NB4 (cell line): ENCODE measurements at regions not wholly inside any gene's neighbourhood (a gene's known extent, or its start where the extent isn't known, plus 50 kb on each side); places are given as distances from the start of the nearest gene placed in this dataset.

Experiments used
- DNase-seq: peaks from one replicate; pipeline ENCODE4 v3.0.0; 2010; ENCODE audit warnings: low read depth
- H3K4me3 ChIP-seq: one replicate; pipeline ENCODE4 v1.5.1; 2011; ENCODE audit warnings: mild to moderate bottlenecking, low read depth, low read length, moderate library complexity
- MYC ChIP-seq: IDR thresholded peaks from 2 replicates; pipeline ENCODE4 v1.6.1; 2011; ENCODE audit warnings: low read depth, low read length
- POLR2A ChIP-seq: IDR thresholded peaks from 2 replicates; pipeline ENCODE4 v1.6.1; 2011; ENCODE audit warnings: mild to moderate bottlenecking; ENCODE audit not compliant: insufficient read length; ENCODE audit errors: extremely low read depth
- TF ChIP-seq, protein P1 (sequence below): IDR thresholded peaks from one replicate; pipeline ENCODE4 v1.5.1; 2012; ENCODE audit warnings: low read depth, low read length
- TF ChIP-seq, protein P2 (sequence below): IDR thresholded peaks from 2 replicates; pipeline ENCODE4 v1.6.1; 2011; ENCODE audit warnings: low read depth, low read length

DNA sequence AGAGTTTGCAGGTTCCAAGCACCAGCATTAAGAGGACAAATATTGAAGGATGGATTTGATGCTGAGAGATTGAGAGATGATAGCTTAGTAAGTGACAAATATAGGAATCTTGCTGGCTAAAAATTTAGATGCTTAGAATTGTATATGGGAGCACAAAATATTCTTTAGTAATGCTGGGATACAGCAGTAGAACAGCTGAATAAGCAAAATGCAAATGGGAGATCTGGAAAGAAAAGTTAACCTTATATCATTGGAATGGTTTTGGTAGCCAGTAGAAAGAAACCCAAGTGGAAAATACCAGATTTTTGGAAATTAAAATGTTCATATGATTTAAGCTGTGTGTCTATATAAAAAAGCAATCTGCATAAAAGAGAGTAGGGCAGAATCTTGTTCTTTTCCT, 308.6 kb upstream of the CPEB2 start:
- H3K4me3 ChIP-seq, result no peak overlapping the region
- TF ChIP-seq POLR2A (no peak), MYC (no peak)
- TF ChIP-seq, protein P1, sequence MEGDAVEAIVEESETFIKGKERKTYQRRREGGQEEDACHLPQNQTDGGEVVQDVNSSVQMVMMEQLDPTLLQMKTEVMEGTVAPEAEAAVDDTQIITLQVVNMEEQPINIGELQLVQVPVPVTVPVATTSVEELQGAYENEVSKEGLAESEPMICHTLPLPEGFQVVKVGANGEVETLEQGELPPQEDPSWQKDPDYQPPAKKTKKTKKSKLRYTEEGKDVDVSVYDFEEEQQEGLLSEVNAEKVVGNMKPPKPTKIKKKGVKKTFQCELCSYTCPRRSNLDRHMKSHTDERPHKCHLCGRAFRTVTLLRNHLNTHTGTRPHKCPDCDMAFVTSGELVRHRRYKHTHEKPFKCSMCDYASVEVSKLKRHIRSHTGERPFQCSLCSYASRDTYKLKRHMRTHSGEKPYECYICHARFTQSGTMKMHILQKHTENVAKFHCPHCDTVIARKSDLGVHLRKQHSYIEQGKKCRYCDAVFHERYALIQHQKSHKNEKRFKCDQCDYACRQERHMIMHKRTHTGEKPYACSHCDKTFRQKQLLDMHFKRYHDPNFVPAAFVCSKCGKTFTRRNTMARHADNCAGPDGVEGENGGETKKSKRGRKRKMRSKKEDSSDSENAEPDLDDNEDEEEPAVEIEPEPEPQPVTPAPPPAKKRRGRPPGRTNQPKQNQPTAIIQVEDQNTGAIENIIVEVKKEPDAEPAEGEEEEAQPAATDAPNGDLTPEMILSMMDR, result no peak
- TF ChIP-seq, protein P2, sequence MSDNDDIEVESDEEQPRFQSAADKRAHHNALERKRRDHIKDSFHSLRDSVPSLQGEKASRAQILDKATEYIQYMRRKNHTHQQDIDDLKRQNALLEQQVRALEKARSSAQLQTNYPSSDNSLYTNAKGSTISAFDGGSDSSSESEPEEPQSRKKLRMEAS, result no peak
- DNase-seq, result no peak

DNA sequence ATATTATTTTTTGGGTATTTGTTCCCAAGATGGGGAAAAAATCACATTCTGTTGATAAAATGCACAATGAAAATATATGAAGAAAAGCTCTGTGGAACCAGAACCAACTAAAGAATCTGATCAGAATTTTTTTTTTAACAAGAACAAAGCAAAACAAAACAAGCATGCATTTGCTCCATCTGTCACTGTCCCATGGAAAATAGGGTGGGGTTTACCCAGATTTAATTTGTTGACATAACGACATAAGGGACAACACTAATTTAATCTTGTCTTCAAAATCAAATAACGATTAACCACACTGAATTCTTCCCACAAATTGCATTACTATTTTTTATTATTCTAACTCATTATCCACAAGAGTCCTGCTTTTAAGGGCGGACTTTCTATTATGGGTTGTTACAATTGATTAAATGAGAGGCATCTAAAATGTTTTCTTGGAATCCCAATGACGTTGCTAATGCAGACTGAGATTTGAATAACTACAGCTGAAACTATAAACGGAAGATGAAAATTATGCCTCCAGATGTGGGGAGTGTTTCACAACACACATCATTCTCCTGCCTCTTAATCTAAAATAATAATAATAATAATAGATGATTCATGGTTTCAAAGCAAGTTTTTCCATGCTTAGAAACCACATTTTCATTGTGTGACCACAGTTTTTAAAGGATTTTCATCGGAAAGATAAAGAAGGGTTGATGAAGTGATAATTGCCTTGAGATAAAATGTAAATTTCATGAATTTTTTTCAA, 307.0 kb upstream of the CPEB2 start:
- H3K4me3 ChIP-seq, result no peak overlapping the region
- TF ChIP-seq POLR2A (no peak), MYC (no peak)
- TF ChIP-seq, protein P1, result no peak
- DNase-seq, result no peak

DNA sequence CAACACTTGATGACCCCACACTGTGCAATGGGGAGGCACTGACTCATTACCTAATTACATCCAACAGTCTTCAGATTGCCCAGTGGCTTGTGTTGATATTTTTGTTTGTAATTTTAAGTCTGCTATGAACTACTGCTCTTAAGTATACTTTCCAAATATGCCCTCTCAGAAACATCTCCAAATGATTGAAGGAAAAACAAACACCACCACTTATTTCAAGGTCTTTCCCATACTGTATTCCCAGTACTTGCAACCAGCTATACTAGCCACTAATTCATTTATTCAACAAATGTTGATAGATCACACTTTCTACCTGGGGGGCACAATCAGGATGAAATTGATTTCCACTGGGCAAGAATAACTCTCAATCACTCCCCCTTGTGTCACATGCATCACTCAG, 302.2 kb upstream of the CPEB2 start:
- no peak overlapping the region for H3K4me3 ChIP-seq
- no peak for DNase-seq
- TF ChIP-seq POLR2A (no peak), MYC (no peak)
- TF ChIP-seq, protein P2, result no peak
- TF ChIP-seq, protein P1, result no peak

DNA sequence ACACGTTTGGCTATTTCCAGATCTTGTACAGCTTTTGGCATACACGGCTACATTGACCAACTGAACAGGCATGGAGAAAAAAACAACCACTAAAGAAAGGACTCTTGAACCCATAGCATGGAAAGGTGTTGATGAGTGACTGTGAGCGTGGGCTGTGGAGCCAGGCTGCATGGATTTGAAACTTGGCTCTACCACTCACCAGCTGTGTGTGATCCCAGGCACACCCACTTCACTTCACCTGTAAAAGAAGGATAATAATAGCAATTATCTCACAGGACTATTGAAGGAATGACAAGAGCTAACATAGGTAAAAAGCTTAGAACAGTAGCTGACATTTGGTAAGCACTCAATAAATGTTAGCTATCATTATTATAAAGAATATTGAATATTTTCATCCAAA, 301.7 kb upstream of the CPEB2 start:
- no peak overlapping the region for H3K4me3 ChIP-seq
- no peak for DNase-seq
- TF ChIP-seq, protein P2, result no peak
- TF ChIP-seq MYC (no peak), POLR2A (no peak)
- TF ChIP-seq, protein P1, result no peak

DNA sequence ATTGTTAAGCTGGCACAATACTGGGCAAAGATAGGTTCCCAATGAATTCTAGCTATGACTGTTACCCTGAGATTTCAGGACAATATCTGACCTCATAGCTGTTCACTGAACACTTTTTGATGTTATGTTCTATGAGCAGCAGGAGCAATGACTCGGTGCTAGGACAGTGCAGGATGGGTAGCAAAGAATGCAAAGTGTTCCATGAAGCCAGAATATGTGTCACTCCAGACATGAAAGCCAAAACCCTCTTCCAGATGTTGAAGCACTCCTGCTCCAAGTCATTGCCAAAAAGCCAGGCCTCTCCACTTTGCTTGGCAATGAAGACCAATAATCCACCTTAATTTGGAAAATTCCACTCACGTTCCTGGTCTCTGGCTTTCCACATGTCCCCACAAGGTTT, 300.9 kb upstream of the CPEB2 start:
- TF ChIP-seq, protein P1, result no peak
- TF ChIP-seq, protein P2, result no peak
- no peak for TF ChIP-seq POLR2A
- TF ChIP-seq MYC, result no peak
- DNase-seq, result no peak
- H3K4me3 ChIP-seq, result no peak overlapping the region
